Natural killer cell (primary cell): ENCODE measurements at regions not wholly inside any gene's neighbourhood (a gene's known extent, or its start where the extent isn't known, plus 50 kb on each side); places are given as distances from the start of the nearest gene placed in this dataset.

Experiments used
- ATAC-seq, 3 donors: fragments of 150-1000 bp in 2 of 3; fragments of 200-7000 bp in 1 of 3; cut with Tn5 transposase; 1 replicate in 1 of 3; 2 replicates in 2 of 3; pipeline ENCODE4 v1.10.0; 2021; ENCODE audit warnings: mild to moderate bottlenecking in 2 of 3, moderate library complexity in 2 of 3
- DNase-seq, 2 donors: peaks; one replicate each; pipeline versions ENCODE4 v3.0.0 to v3.0.0-alpha.2; 2013 to 2021; ENCODE audit warnings: mixed read lengths in 1 of 2
- H3K27ac ChIP-seq: one replicate; pipeline ENCODE4 v1.5.1; 2013; ENCODE audit warnings: mild to moderate bottlenecking, low read length
- H3K27me3 ChIP-seq: one replicate; pipeline ENCODE4 v1.6.1; 2013; ENCODE audit warnings: low read length; ENCODE audit not compliant: control insufficient read depth, insufficient read depth
- H3K36me3 ChIP-seq: one replicate; pipeline ENCODE4 v1.6.1; 2013; ENCODE audit warnings: low read length; ENCODE audit not compliant: control insufficient read depth, insufficient read depth
- H3K4me1 ChIP-seq: one replicate; pipeline ENCODE4 v1.6.1; 2013; ENCODE audit warnings: low read length; ENCODE audit not compliant: control insufficient read depth, insufficient read depth
- H3K4me3 ChIP-seq: one replicate; pipeline ENCODE4 v1.5.1; 2013; ENCODE audit warnings: low read length
- H3K9me3 ChIP-seq: one replicate; pipeline ENCODE4 v1.6.1; 2013; ENCODE audit warnings: low read length; ENCODE audit not compliant: control insufficient read depth, insufficient read depth
- H3K27ac Mint-ChIP-seq, 2 donors: one replicate each; pipeline ENCODE4 v1.8.0; 2022; ENCODE audit warnings: mild to moderate bottlenecking in 2 of 2, mixed read lengths in 2 of 2, moderate library complexity in 1 of 2
- H3K27me3 Mint-ChIP-seq, 2 donors: one replicate each; pipeline ENCODE4 v1.8.0; 2022; ENCODE audit warnings: low read depth in 2 of 2, mixed read lengths in 2 of 2
- H3K36me3 Mint-ChIP-seq: one replicate; pipeline ENCODE4 v1.8.0; 2022; ENCODE audit warnings: mixed read lengths
- H3K4me1 Mint-ChIP-seq, 2 donors: one replicate each; pipeline ENCODE4 v1.8.0; 2022; ENCODE audit warnings: mixed read lengths in 2 of 2
- H3K4me3 Mint-ChIP-seq: one replicate; pipeline ENCODE4 v1.8.0; 2022; ENCODE audit warnings: mild to moderate bottlenecking, moderate library complexity, mixed read lengths
- H3K9me3 Mint-ChIP-seq, 2 donors: one replicate each; pipeline ENCODE4 v1.8.0; 2022; ENCODE audit warnings: mixed read lengths in 2 of 2
- WGBS: methylation state at CpG from one replicate; pipeline ENCODE4 v1.1.7; 2013; ENCODE audit warnings: missing lambda C conversion rate; ENCODE audit not compliant: insufficient coverage; 5-methylcytosine and 5-hydroxymethylcytosine counted together
- intact Hi-C: fragments of 100-400 bp; cut with micrococcal nuclease; formaldehyde crosslinking; loops from one replicate; pipeline ENCODE4 v1.14.2; 2022
- TF ChIP-seq, protein P1 (sequence below): fragments of 200-600 bp; IDR thresholded peaks from one replicate; pipeline ENCODE4 v1.8.0; 2022; ENCODE audit warnings: antibody characterized with exemption

DNA sequence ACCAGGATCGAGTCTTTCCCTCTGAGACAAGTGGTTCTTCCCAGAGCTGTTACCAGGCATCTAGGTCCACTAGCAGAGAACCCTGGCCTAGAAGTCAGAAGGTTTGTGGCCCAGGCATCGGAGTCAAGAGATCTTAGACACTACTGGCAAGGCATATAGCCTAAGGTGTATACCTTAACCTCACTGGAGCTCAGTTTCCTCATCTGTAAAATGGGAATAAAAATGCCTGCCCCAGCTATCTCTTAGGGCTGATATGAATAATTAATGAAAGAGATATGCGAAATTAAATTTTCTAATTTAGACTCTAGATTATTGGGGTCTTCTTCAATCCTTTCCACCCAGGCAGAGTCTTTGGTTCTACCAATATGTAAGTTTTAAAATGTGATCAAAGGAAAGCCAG is 60.5 kb upstream of the NLK start:
- Histone ChIP-seq H3K4me1 (no peaks in the 10 kb centered on the region), H3K9me3 (no peaks in the 10 kb centered on the region), H3K27me3 (no peaks in the 10 kb centered on the region), H3K4me3 (no peak overlapping the region), H3K36me3 (no peaks in the 10 kb centered on the region), H3K27ac (no peak overlapping the region)
- H3K27me3 Mint-ChIP-seq, result peaks cover 16 to 48% of the 10 kb centered on the region in 2 donors
- no peak overlapping the region for H3K27ac Mint-ChIP-seq
- WGBS, result 75% methylated on average over 2 of the region's 3 CpGs
- DNase-seq, result no peak
- H3K9me3 Mint-ChIP-seq, result no peaks in the 10 kb centered on the region
- no peak for ATAC-seq
- intact Hi-C loops, result no loop called here
- H3K4me3 Mint-ChIP-seq, result no peak overlapping the region
- TF ChIP-seq, protein P1, sequence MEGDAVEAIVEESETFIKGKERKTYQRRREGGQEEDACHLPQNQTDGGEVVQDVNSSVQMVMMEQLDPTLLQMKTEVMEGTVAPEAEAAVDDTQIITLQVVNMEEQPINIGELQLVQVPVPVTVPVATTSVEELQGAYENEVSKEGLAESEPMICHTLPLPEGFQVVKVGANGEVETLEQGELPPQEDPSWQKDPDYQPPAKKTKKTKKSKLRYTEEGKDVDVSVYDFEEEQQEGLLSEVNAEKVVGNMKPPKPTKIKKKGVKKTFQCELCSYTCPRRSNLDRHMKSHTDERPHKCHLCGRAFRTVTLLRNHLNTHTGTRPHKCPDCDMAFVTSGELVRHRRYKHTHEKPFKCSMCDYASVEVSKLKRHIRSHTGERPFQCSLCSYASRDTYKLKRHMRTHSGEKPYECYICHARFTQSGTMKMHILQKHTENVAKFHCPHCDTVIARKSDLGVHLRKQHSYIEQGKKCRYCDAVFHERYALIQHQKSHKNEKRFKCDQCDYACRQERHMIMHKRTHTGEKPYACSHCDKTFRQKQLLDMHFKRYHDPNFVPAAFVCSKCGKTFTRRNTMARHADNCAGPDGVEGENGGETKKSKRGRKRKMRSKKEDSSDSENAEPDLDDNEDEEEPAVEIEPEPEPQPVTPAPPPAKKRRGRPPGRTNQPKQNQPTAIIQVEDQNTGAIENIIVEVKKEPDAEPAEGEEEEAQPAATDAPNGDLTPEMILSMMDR, result no peak
- no peaks in the 10 kb centered on the region for H3K4me1 Mint-ChIP-seq
- H3K36me3 Mint-ChIP-seq, result no peaks in the 10 kb centered on the region

DNA sequence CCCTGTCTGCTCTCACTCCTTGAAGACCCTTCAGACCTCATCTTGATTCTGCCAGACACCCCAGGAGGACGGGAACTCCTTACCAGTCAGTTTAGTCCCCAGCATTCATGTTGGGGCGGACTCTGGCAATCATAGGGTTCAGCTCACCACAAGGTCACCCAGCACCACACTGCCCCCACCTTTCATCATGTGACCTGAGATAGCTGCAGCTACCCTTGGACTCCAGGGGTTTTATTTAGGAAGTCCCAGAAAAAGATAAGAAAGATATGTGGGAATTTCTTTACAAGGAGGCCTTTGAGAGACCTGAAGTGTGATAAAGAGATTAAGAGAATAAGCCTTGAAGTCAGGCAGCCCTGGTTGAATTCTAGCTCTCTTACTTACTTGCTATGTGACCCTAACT is 59.8 kb upstream of the NLK start:
- no peaks in the 10 kb centered on the region for H3K9me3 ChIP-seq
- H3K36me3 ChIP-seq, result no peaks in the 10 kb centered on the region
- Mint-ChIP-seq H3K4me1 (no peaks in the 10 kb centered on the region), H3K27me3 (peaks cover 16 to 48% of the 10 kb centered on the region in 2 donors), H3K4me3 (no peak overlapping the region), H3K36me3 (no peaks in the 10 kb centered on the region), H3K9me3 (no peaks in the 10 kb centered on the region), H3K27ac (no peak overlapping the region)
- no peak overlapping the region for H3K4me3 ChIP-seq
- intact Hi-C loops, result no loop called here
- ATAC-seq (no peak), DNase-seq (no peak)
- H3K4me1 ChIP-seq, result no peaks in the 10 kb centered on the region
- TF ChIP-seq, protein P1, result no peak
- no peaks in the 10 kb centered on the region for H3K27me3 ChIP-seq
- WGBS, result 89% methylated on average over 2 of the region's 2 CpGs
- H3K27ac ChIP-seq, result no peak overlapping the region

DNA sequence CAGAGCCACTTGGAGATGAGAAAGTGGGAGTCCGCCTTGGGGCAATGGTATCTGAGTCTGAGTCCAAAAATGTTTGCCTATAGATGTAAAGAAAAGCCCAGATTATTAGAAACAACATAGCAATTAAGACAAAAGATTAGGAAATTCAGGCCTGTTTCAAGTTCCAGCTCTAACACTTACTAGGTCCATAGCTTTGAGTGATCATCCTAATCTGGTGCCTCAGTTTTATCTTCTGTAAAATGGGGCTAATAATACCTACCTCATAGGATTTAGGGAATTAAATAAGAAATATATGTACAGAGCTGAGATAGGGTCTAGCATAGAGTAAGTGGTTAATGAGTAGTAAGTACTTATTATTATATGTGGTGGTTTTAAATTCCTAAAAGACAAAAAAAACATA is 58.6 kb upstream of the NLK start:
- H3K36me3 Mint-ChIP-seq, result no peaks in the 10 kb centered on the region
- Histone ChIP-seq H3K4me3 (no peak overlapping the region), H3K27me3 (no peaks in the 10 kb centered on the region), H3K9me3 (no peaks in the 10 kb centered on the region), H3K27ac (no peak overlapping the region), H3K4me1 (no peaks in the 10 kb centered on the region), H3K36me3 (no peaks in the 10 kb centered on the region)
- DNase-seq, result no peak
- intact Hi-C loops, result no loop called here
- 57% methylated on average over 1 of the region's 1 CpG for WGBS
- peaks cover 18 to 48% of the 10 kb centered on the region in 2 donors for H3K27me3 Mint-ChIP-seq
- no peak overlapping the region for H3K27ac Mint-ChIP-seq
- H3K4me1 Mint-ChIP-seq, result no peaks in the 10 kb centered on the region
- TF ChIP-seq, protein P1, result no peak
- no peak for ATAC-seq
- no peaks in the 10 kb centered on the region for H3K9me3 Mint-ChIP-seq
- no peak overlapping the region for H3K4me3 Mint-ChIP-seq

DNA sequence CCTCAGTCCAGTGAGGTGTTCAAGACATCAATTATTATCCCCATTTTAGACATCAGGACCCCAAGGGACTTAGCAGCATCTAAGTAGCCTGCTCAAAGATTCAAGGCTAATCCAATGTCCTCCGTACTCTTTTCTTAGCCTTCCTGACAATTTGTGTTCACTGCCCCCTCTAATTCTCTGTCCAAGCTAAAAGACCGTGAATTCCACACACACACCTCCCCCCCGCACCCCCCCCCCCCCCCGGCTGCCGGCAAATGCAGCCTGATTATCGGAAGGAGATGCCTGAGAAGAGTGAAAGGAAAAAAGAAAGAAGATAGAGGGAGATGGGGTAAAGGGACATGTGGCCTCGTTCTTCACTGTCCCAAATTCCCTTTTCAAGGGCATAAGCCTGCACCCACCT is 58.1 kb upstream of the NLK start:
- H3K27ac Mint-ChIP-seq, result no peak overlapping the region
- no peaks in the 10 kb centered on the region for H3K9me3 ChIP-seq
- intact Hi-C loops, result no loop called here

More for the DNA sequence above, 58.1 kb upstream of the NLK start:
- no peak overlapping the region for H3K4me3 ChIP-seq
- Mint-ChIP-seq H3K4me3 (no peak overlapping the region), H3K9me3 (no peaks in the 10 kb centered on the region), H3K36me3 (no peaks in the 10 kb centered on the region), H3K27me3 (peaks cover 14 to 48% of the 10 kb centered on the region in 2 donors), H3K4me1 (no peaks in the 10 kb centered on the region)
- no peaks in the 10 kb centered on the region for H3K4me1 ChIP-seq
- H3K36me3 ChIP-seq, result no peaks in the 10 kb centered on the region
- TF ChIP-seq, protein P1, result no peak
- no peak for DNase-seq
- 100% methylated on average over 1 of the region's 7 CpGs for WGBS
- H3K27me3 ChIP-seq, result no peaks in the 10 kb centered on the region
- no peak overlapping the region for H3K27ac ChIP-seq
- no peak for ATAC-seq
